Ovary (tissue), 3 donors: ENCODE measurements at regions not wholly inside any gene's neighbourhood (a gene's known extent, or its start where the extent isn't known, plus 50 kb on each side); places are given as distances from the start of the nearest gene placed in this dataset.

Source experiments
- CTCF ChIP-seq, 3 donors: fragments of 450-650 bp in 2 of 3; fragments of 200-600 bp in 1 of 3; IDR thresholded peaks; one replicate each; pipeline versions ENCODE4 v1.5.1 to v1.8.0; 2016 to 2022; ENCODE audit warnings: antibody characterized with exemption in 3 of 3, mild to moderate bottlenecking in 1 of 3
- EP300 ChIP-seq: sonication (generic); formaldehyde crosslinking; IDR thresholded peaks from one replicate; pipeline ENCODE4 v1.6.1; 2017; ENCODE audit warnings: antibody characterized with exemption
- POLR2A ChIP-seq: fragments of 450-650 bp; IDR thresholded peaks from one replicate; pipeline ENCODE4 v1.6.1; 2017; ENCODE audit warnings: antibody characterized with exemption, mild to moderate bottlenecking, moderate library complexity
- donor health status: DM: no; HTN: no; CAD: no.

GRCh38 chrX:22859642-22860041, 140.1 kb upstream of the DDX53 start:
- TF ChIP-seq CTCF (IDR thresholded peaks at IDR 0.05) (no peak), POLR2A (no peak), EP300 (no peak)
